ENCODE measurements at regions not wholly inside any gene's neighbourhood (a gene's known extent, or its start where the extent isn't known, plus 50 kb on each side); places are given as distances from the start of the nearest gene placed in this dataset.

DNA sequence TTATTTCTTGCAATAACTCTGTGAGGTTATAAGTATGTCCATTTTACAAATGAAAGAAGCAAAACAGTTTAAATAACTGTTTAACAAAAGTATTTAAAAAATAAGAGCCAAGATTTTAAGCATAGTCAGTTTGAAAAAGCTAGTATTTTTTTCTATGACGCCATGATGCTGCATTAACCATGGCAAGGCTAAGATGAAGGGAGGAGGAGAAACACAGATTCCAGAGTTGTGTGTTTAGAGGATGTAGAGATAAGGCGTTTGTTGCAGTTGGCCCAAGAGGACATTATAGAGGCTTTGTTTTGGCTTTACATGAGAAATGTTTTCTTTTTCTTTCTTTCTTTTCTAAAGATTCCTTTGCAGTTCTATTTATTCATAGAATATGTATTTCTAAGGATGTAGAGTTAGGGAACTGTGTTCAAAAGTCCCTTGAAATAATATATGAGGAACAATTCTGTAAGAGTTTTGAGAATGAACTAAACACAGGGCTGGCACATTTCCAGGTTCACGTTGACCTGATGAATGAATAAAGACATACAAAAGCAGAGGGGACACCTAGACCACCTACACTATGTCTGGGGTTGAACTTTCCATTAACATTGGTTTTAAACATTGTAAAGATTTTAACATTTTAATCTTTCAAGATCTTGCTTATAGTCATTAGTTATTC is 244.2 kb downstream of the KCNS3 start:
- TF ChIP-seq, protein P1, sequence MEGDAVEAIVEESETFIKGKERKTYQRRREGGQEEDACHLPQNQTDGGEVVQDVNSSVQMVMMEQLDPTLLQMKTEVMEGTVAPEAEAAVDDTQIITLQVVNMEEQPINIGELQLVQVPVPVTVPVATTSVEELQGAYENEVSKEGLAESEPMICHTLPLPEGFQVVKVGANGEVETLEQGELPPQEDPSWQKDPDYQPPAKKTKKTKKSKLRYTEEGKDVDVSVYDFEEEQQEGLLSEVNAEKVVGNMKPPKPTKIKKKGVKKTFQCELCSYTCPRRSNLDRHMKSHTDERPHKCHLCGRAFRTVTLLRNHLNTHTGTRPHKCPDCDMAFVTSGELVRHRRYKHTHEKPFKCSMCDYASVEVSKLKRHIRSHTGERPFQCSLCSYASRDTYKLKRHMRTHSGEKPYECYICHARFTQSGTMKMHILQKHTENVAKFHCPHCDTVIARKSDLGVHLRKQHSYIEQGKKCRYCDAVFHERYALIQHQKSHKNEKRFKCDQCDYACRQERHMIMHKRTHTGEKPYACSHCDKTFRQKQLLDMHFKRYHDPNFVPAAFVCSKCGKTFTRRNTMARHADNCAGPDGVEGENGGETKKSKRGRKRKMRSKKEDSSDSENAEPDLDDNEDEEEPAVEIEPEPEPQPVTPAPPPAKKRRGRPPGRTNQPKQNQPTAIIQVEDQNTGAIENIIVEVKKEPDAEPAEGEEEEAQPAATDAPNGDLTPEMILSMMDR (conservative IDR thresholded peaks at IDR 0.05 in 1 of 2, IDR thresholded peaks at IDR 0.05 in 1 of 2; ENCODE audit: low read depth in 1 of 2, low read length in 2 of 2) = no peak
- no peak for TF ChIP-seq EZH2 (IDR thresholded peaks at IDR 0.05; ENCODE audit: low read length, missing control alignments)

Measured in fibroblast of lung (primary cell).